ENCODE measurements at regions not wholly inside any gene's neighbourhood (a gene's known extent, or its start where the extent isn't known, plus 50 kb on each side); places are given as distances from the start of the nearest gene placed in this dataset.

GRCh38 chr1:245036102-245036501 is 118.7 kb upstream of the KIF26B start:
- TF ChIP-seq, protein P1, sequence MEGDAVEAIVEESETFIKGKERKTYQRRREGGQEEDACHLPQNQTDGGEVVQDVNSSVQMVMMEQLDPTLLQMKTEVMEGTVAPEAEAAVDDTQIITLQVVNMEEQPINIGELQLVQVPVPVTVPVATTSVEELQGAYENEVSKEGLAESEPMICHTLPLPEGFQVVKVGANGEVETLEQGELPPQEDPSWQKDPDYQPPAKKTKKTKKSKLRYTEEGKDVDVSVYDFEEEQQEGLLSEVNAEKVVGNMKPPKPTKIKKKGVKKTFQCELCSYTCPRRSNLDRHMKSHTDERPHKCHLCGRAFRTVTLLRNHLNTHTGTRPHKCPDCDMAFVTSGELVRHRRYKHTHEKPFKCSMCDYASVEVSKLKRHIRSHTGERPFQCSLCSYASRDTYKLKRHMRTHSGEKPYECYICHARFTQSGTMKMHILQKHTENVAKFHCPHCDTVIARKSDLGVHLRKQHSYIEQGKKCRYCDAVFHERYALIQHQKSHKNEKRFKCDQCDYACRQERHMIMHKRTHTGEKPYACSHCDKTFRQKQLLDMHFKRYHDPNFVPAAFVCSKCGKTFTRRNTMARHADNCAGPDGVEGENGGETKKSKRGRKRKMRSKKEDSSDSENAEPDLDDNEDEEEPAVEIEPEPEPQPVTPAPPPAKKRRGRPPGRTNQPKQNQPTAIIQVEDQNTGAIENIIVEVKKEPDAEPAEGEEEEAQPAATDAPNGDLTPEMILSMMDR (IDR thresholded peaks at IDR 0.05; ENCODE audit: borderline replicate concordance, extremely low read depth, low read length, poor library complexity, severe bottlenecking) = no peak
- no peak for TF ChIP-seq EZH2 (IDR thresholded peaks at IDR 0.05; ENCODE audit: borderline replicate concordance, low read depth, low read length, severe bottlenecking)
